Neural progenitor cell (in vitro differentiated cells): ENCODE measurements at regions not wholly inside any gene's neighbourhood (a gene's known extent, or its start where the extent isn't known, plus 50 kb on each side); places are given as distances from the start of the nearest gene placed in this dataset.

ENCODE experiments used
- EZH2 ChIP-seq: fragments of 200-600 bp; sonication (generic); IDR thresholded peaks from 2 replicates; pipeline ENCODE4 v1.6.1; 2017; ENCODE audit warnings: antibody characterized with exemption, mild to moderate bottlenecking, moderate library complexity
- EZH2phosphoT487 ChIP-seq: fragments of 200-600 bp; sonication (generic); IDR thresholded peaks from 2 replicates; pipeline ENCODE4 v1.6.1; 2017; ENCODE audit warnings: antibody characterized with exemption
- TF ChIP-seq, protein P1 (sequence below): fragments of 200-600 bp; sonication (generic); IDR thresholded peaks from 2 replicates; pipeline ENCODE4 v1.5.1; 2017; ENCODE audit warnings: antibody characterized with exemption, mild to moderate bottlenecking

DNA sequence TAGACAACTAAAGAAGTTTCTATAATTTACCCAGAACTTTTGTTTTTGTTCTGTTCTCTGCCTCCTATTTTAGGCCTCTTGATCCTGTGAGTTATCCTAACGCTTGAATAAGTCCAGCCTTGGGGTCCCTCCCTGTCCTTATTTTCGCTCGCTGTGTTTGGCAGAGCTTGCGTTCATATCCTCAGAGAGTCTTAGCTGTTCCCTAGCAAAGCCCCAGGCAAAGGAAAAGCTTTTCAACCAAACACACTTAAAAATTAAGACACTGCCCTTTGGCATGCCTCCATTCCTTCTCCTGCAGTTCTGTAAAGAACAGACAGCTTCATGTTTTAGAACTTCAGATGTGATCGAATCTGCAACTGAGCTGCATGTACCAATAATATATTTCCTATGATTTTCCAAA lies 517.2 kb downstream of the SUCLG1 start:
- TF ChIP-seq, protein P1, sequence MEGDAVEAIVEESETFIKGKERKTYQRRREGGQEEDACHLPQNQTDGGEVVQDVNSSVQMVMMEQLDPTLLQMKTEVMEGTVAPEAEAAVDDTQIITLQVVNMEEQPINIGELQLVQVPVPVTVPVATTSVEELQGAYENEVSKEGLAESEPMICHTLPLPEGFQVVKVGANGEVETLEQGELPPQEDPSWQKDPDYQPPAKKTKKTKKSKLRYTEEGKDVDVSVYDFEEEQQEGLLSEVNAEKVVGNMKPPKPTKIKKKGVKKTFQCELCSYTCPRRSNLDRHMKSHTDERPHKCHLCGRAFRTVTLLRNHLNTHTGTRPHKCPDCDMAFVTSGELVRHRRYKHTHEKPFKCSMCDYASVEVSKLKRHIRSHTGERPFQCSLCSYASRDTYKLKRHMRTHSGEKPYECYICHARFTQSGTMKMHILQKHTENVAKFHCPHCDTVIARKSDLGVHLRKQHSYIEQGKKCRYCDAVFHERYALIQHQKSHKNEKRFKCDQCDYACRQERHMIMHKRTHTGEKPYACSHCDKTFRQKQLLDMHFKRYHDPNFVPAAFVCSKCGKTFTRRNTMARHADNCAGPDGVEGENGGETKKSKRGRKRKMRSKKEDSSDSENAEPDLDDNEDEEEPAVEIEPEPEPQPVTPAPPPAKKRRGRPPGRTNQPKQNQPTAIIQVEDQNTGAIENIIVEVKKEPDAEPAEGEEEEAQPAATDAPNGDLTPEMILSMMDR = no peak
- TF ChIP-seq EZH2 (no peak), EZH2phosphoT487 (no peak)
